GM10266 (cell line): ENCODE measurements at regions not wholly inside any gene's neighbourhood (a gene's known extent, or its start where the extent isn't known, plus 50 kb on each side); places are given as distances from the start of the nearest gene placed in this dataset.
"Not testable (repeated sequence)": the region's sequence is repeated elsewhere in the genome, so short reads cannot be mapped to it uniquely, and the experiment has no call there.

ENCODE experiments used
- DNase-seq: peaks from one replicate; pipeline ENCODE4 v3.0.0; 2012; ENCODE audit errors: extremely low spot score
- CTCF ChIP-seq: IDR thresholded peaks from 2 replicates; pipeline ENCODE4 v1.5.1; 2012; ENCODE audit warnings: mild to moderate bottlenecking, low read depth; ENCODE audit not compliant: control insufficient read depth, insufficient read depth; ENCODE audit errors: missing control alignments

GRCh38 chr5:62829604-62829986 is 251.0 kb downstream of the LRRC70 start:
- no peak for TF ChIP-seq CTCF
- no peak for DNase-seq

GRCh38 chr5:62828742-62829603 is 250.4 kb downstream of the LRRC70 start:
- TF ChIP-seq CTCF = no peak

GRCh38 chr5:62825623-62826220 is 247.1 kb downstream of the LRRC70 start:
- DNase-seq = no peak

More at GRCh38 chr5:62828742-62829603, 250.4 kb downstream of the LRRC70 start:
- no peak for DNase-seq

GRCh38 chr5:62824936-62825335 is 246.3 kb downstream of the LRRC70 start:
- DNase-seq = no peak
- TF ChIP-seq CTCF = no peak

More at GRCh38 chr5:62825623-62826220, 247.1 kb downstream of the LRRC70 start:
- no peak for TF ChIP-seq CTCF

GRCh38 chr5:62817043-62817442 is 238.4 kb downstream of the LRRC70 start:
- not testable (repeated sequence) for DNase-seq

- TF ChIP-seq CTCF = no peak
- no peak for DNase-seq
Measured at GRCh38 chr5:62814991-62815390, 236.4 kb downstream of the LRRC70 start.

GRCh38 chr5:62812621-62813255 is 234.1 kb downstream of the LRRC70 start:
- no peak for DNase-seq
- no peak for TF ChIP-seq CTCF

GRCh38 chr5:62804819-62805218 is 226.2 kb downstream of the LRRC70 start:
- DNase-seq = not testable (repeated sequence)
